Loucy (cell line): ENCODE measurements at regions not wholly inside any gene's neighbourhood (a gene's known extent, or its start where the extent isn't known, plus 50 kb on each side); places are given as distances from the start of the nearest gene placed in this dataset.

Source experiments
- CTCF ChIP-seq: fragments of 200-600 bp; sonication (generic); conservative IDR thresholded peaks from 2 replicates; pipeline ENCODE4 v1.5.1; 2014; ENCODE audit warnings: mild to moderate bottlenecking, antibody characterized with exemption, low read length
- EZH2phosphoT487 ChIP-seq: fragments of 200-600 bp; IDR thresholded peaks from 2 replicates; pipeline ENCODE4 v1.6.1; 2018; ENCODE audit warnings: antibody characterized with exemption, mild to moderate bottlenecking, moderate library complexity, borderline replicate concordance

GRCh38 chr1:99149952-99150351 is 114.3 kb upstream of the PLPPR4 start:
- no peak for TF ChIP-seq CTCF
- TF ChIP-seq EZH2phosphoT487, result no peak
